ENCODE measurements at regions not wholly inside any gene's neighbourhood (a gene's known extent, or its start where the extent isn't known, plus 50 kb on each side); places are given as distances from the start of the nearest gene placed in this dataset.

- Histone ChIP-seq H3K27me3 (replicated peaks; ENCODE audit: insufficient read depth) (no peaks in the 10 kb centered on the region), H3K27ac (no peak overlapping the region), H3K9me3 (no peaks in the 10 kb centered on the region), H3K36me3 (no peaks in the 10 kb centered on the region), H3K4me3 (no peak overlapping the region), H3K4me1 (replicated peaks) (no peaks in the 10 kb centered on the region)
- DNase-seq (ENCODE audit: low spot score): no peak
- intact Hi-C loops (cut with DNase I): no loop called here
- no peak for TF ChIP-seq CTCF (IDR thresholded peaks at IDR 0.05)
- no peak for TF ChIP-seq POLR2A (IDR thresholded peaks at IDR 0.05)
- no peak for TF ChIP-seq POLR2AphosphoS5 (IDR thresholded peaks at IDR 0.05)
- WGBS: 58% methylated on average over 2 of the region's 2 CpGs
These were observed 69.4 kb upstream of the NFIB start for GRCh38 chr9:14383294-14383693.

GRCh38 chr9:14380061-14380836 lies 66.3 kb upstream of the NFIB start:
- Histone ChIP-seq H3K9me3 (no peaks in the 10 kb centered on the region), H3K36me3 (no peaks in the 10 kb centered on the region), H3K4me3 (no peak overlapping the region), H3K27ac (no peak overlapping the region), H3K4me1 (replicated peaks) (no peaks in the 10 kb centered on the region), H3K27me3 (replicated peaks; ENCODE audit: insufficient read depth) (no peaks in the 10 kb centered on the region)
- no peak for DNase-seq (ENCODE audit: low spot score)
- intact Hi-C loops (cut with DNase I): no loop called here
- TF ChIP-seq POLR2A (IDR thresholded peaks at IDR 0.05) (no peak), CTCF (IDR thresholded peaks at IDR 0.05) (no peak), POLR2AphosphoS5 (IDR thresholded peaks at IDR 0.05) (no peak)
- 70% methylated on average over 3 of the region's 3 CpGs for WGBS

GRCh38 chr9:14379280-14379679 lies 65.3 kb upstream of the NFIB start:
- 90% methylated on average over 4 of the region's 4 CpGs for WGBS
- no peak overlapping the region for H3K4me3 ChIP-seq
- intact Hi-C loops (cut with DNase I): loop anchor here (10.0 kb wide), 1 partner anchor 1086 kb away; no protein-coding TSS in a partner anchor

GRCh38 chr9:14373706-14374105 lies 59.8 kb upstream of the NFIB start:
- no peaks in the 10 kb centered on the region for H3K4me1 ChIP-seq (replicated peaks)
- H3K36me3 ChIP-seq: no peaks in the 10 kb centered on the region
- WGBS: 47% methylated on average over 4 of the region's 4 CpGs
- TF ChIP-seq CTCF (IDR thresholded peaks at IDR 0.05) (no peak), POLR2AphosphoS5 (IDR thresholded peaks at IDR 0.05) (no peak), POLR2A (IDR thresholded peaks at IDR 0.05) (no peak)
- DNase-seq (ENCODE audit: low spot score): no peak
- intact Hi-C loops (cut with DNase I): loop anchor here (10.0 kb wide), 1 partner anchor 1091 kb away; no protein-coding TSS in a partner anchor
- H3K27ac ChIP-seq: no peak overlapping the region
- no peaks in the 10 kb centered on the region for H3K27me3 ChIP-seq (replicated peaks; ENCODE audit: insufficient read depth)
- no peak overlapping the region for H3K4me3 ChIP-seq
- no peaks in the 10 kb centered on the region for H3K9me3 ChIP-seq

More at GRCh38 chr9:14379280-14379679, 65.3 kb upstream of the NFIB start:
- no peaks in the 10 kb centered on the region for H3K36me3 ChIP-seq
- TF ChIP-seq POLR2A (IDR thresholded peaks at IDR 0.05): no peak
- TF ChIP-seq CTCF (IDR thresholded peaks at IDR 0.05): no peak
- no peak for TF ChIP-seq POLR2AphosphoS5 (IDR thresholded peaks at IDR 0.05)
- no peaks in the 10 kb centered on the region for H3K27me3 ChIP-seq (replicated peaks; ENCODE audit: insufficient read depth)
- DNase-seq (ENCODE audit: low spot score): no peak
- H3K4me1 ChIP-seq (replicated peaks): no peaks in the 10 kb centered on the region
- H3K9me3 ChIP-seq: no peaks in the 10 kb centered on the region
- H3K27ac ChIP-seq: no peak overlapping the region

GRCh38 chr9:14373336-14373666 lies 59.4 kb upstream of the NFIB start:
- Histone ChIP-seq H3K36me3 (no peaks in the 10 kb centered on the region), H3K9me3 (no peaks in the 10 kb centered on the region), H3K4me3 (no peak overlapping the region), H3K27me3 (replicated peaks; ENCODE audit: insufficient read depth) (no peaks in the 10 kb centered on the region), H3K27ac (no peak overlapping the region), H3K4me1 (replicated peaks) (no peaks in the 10 kb centered on the region)
- TF ChIP-seq CTCF (IDR thresholded peaks at IDR 0.05) (no peak), POLR2AphosphoS5 (IDR thresholded peaks at IDR 0.05) (no peak), POLR2A (IDR thresholded peaks at IDR 0.05) (no peak)
- DNase-seq (ENCODE audit: low spot score): no peak
- intact Hi-C loops (cut with DNase I): loop anchor here (10.0 kb wide), 1 partner anchor 1092 kb away; no protein-coding TSS in a partner anchor
